Activated CD4-positive, alpha-beta T cell treated with anti-CD3 and anti-CD28 coated beads, Interleukin-2, amount 50 U/mL, for 48 hours (primary cell): ENCODE measurements at regions not wholly inside any gene's neighbourhood (a gene's known extent, or its start where the extent isn't known, plus 50 kb on each side); places are given as distances from the start of the nearest gene placed in this dataset.

ENCODE experiments used
- DNase-seq, 2 experiments: peaks; one replicate each; pipeline ENCODE4 v3.0.0-alpha.2; 2020

- no peak for DNase-seq
Measured at GRCh38 chr21:28444557-28444956, 548.1 kb downstream of the LTN1 start.

GRCh38 chr21:28444111-28444510 is 548.6 kb downstream of the LTN1 start:
- DNase-seq = no peak

- DNase-seq = no peak
Measured at GRCh38 chr21:28442624-28443023, 550.1 kb downstream of the LTN1 start.

GRCh38 chr21:28442085-28442484 is 550.6 kb downstream of the LTN1 start:
- no peak for DNase-seq

GRCh38 chr21:28439788-28440187 is 552.9 kb downstream of the LTN1 start:
- no peak for DNase-seq

- DNase-seq = no peak
Measured at GRCh38 chr21:28439251-28439650, 553.4 kb downstream of the LTN1 start.

GRCh38 chr21:28437061-28437460 is 555.6 kb downstream of the LTN1 start:
- no peak for DNase-seq

- no peak for DNase-seq
Measured at GRCh38 chr21:28436286-28436932, 556.3 kb downstream of the LTN1 start.

- no peak for DNase-seq
Measured at GRCh38 chr21:28431527-28432200, 561.0 kb downstream of the LTN1 start.

GRCh38 chr21:28431022-28431421 is 561.7 kb downstream of the LTN1 start:
- no peak for DNase-seq

GRCh38 chr21:28429161-28429560 is 563.5 kb downstream of the LTN1 start:
- no peak for DNase-seq

GRCh38 chr21:28427394-28428022 is 565.2 kb downstream of the LTN1 start:
- no peak for DNase-seq

GRCh38 chr21:28426545-28426944 is 566.1 kb downstream of the LTN1 start:
- no peak for DNase-seq

- DNase-seq = no peak
Measured at GRCh38 chr21:28423521-28424190, 569.0 kb downstream of the LTN1 start.

GRCh38 chr21:28421716-28422524 is 570.8 kb downstream of the LTN1 start:
- no peak for DNase-seq

- DNase-seq = no peak
Measured at GRCh38 chr21:28419811-28420210, 572.9 kb downstream of the LTN1 start.

GRCh38 chr21:28418726-28419514 is 573.8 kb downstream of the LTN1 start:
- DNase-seq = no peak

- no peak for DNase-seq
Measured at GRCh38 chr21:28410256-28410655, 582.4 kb downstream of the LTN1 start.

- DNase-seq = no peak
Measured at GRCh38 chr21:28402616-28402989, 590.1 kb downstream of the LTN1 start.

GRCh38 chr21:28397040-28397439 is 595.6 kb downstream of the LTN1 start:
- DNase-seq = no peak

GRCh38 chr21:28396421-28396820 is 596.3 kb downstream of the LTN1 start:
- DNase-seq = no peak

GRCh38 chr21:28393279-28393678 is 599.4 kb downstream of the LTN1 start:
- DNase-seq = no peak
